ENCODE measurements at regions not wholly inside any gene's neighbourhood (a gene's known extent, or its start where the extent isn't known, plus 50 kb on each side); places are given as distances from the start of the nearest gene placed in this dataset.

DNA sequence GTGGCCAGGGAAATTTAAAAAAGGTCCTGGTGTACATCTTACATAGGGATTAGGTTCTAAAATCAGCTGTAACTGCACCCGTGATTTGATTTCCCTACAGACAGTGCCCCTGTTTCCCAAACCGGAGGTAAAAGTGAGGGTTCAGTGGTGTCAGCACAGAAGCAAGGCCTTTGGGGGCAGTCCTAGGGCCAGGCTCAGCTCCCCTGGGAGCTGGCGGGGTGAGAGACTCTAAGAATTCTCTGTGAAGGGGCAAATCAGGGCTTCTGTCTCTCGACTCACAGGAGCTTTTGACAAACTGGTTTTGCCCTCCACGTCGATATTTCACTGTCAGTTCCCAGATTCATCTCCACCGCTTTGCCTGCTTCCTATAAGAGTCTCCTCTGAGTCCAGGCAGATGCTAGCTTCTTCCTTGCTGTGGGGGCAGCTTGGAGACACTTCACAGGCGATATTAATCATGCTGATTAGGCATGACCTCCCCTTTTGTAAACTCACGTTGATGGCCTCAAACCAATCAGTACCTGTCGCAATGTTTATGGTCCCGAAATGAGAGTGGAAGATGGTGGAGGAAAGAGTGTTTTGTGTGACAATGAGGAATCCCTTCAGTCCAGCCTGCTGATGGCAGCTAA, 234.2 kb upstream of the TOX3 start:
- CTCF ChIA-PET: no interaction called here
- no peak overlapping the region for H3K4me3 ChIP-seq (ENCODE audit: low read depth, low read length)
- POLR2A ChIA-PET: no interaction called here
- no peak for DNase-seq (ENCODE audit: low read depth, low spot score)
- TF ChIP-seq, protein P1, sequence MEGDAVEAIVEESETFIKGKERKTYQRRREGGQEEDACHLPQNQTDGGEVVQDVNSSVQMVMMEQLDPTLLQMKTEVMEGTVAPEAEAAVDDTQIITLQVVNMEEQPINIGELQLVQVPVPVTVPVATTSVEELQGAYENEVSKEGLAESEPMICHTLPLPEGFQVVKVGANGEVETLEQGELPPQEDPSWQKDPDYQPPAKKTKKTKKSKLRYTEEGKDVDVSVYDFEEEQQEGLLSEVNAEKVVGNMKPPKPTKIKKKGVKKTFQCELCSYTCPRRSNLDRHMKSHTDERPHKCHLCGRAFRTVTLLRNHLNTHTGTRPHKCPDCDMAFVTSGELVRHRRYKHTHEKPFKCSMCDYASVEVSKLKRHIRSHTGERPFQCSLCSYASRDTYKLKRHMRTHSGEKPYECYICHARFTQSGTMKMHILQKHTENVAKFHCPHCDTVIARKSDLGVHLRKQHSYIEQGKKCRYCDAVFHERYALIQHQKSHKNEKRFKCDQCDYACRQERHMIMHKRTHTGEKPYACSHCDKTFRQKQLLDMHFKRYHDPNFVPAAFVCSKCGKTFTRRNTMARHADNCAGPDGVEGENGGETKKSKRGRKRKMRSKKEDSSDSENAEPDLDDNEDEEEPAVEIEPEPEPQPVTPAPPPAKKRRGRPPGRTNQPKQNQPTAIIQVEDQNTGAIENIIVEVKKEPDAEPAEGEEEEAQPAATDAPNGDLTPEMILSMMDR (IDR thresholded peaks at IDR 0.05; ENCODE audit: insufficient read depth, low read length, missing control alignments): no peak

- ChIA-PET CTCF (no interaction called here), POLR2A (no interaction called here)
- H3K4me3 ChIP-seq (ENCODE audit: low read depth, low read length): no peak overlapping the region
- no peak for DNase-seq (ENCODE audit: low read depth, low spot score)
- TF ChIP-seq, protein P1 (IDR thresholded peaks at IDR 0.05; ENCODE audit: insufficient read depth, low read length, missing control alignments): no peak
Measured at GRCh38 chr16:52773026-52773425, 226.1 kb upstream of the TOX3 start.

GRCh38 chr16:52770828-52771227, 223.9 kb upstream of the TOX3 start:
- DNase-seq (ENCODE audit: low read depth, low spot score): no peak
- TF ChIP-seq, protein P1 (IDR thresholded peaks at IDR 0.05; ENCODE audit: insufficient read depth, low read length, missing control alignments): no peak
- ChIA-PET POLR2A (no interaction called here), CTCF (no interaction called here)
- H3K4me3 ChIP-seq (ENCODE audit: low read depth, low read length): no peak overlapping the region

DNA sequence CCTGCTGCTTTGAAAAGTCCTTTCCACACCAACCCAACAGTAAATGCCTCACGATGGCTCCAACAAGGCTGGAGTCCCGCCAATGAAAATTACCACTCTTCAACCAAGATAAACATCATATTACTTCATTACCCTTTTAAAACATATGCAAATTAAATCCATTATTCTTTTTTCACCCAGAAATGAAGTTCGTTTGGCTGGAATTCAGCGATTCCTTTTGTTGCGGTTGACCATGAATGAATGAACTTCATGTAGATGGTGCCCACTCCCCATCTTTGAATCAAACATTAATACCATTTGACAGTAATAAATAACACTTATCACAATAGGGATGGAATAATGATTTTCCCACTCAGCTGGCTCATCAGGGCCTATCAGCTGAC, 211.5 kb upstream of the TOX3 start:
- ChIA-PET POLR2A (no interaction called here), CTCF (no interaction called here)
- no peak overlapping the region for H3K4me3 ChIP-seq (ENCODE audit: low read depth, low read length)
- DNase-seq (ENCODE audit: low read depth, low spot score): no peak
- TF ChIP-seq, protein P1 (IDR thresholded peaks at IDR 0.05; ENCODE audit: insufficient read depth, low read length, missing control alignments): no peak

GRCh38 chr16:52757746-52758472, 211.0 kb upstream of the TOX3 start:
- POLR2A ChIA-PET: no interaction called here
- TF ChIP-seq, protein P1 (IDR thresholded peaks at IDR 0.05; ENCODE audit: insufficient read depth, low read length, missing control alignments): no peak
- DNase-seq (ENCODE audit: low read depth, low spot score): no peak

GRCh38 chr16:52756812-52757517, 210.0 kb upstream of the TOX3 start:
- no peak overlapping the region for H3K4me3 ChIP-seq (ENCODE audit: low read depth, low read length)
- DNase-seq (ENCODE audit: low read depth, low spot score): no peak
- TF ChIP-seq, protein P1 (IDR thresholded peaks at IDR 0.05; ENCODE audit: insufficient read depth, low read length, missing control alignments): no peak
- POLR2A ChIA-PET: no interaction called here
- CTCF ChIA-PET: no interaction called here

More at GRCh38 chr16:52757746-52758472, 211.0 kb upstream of the TOX3 start:
- no peak overlapping the region for H3K4me3 ChIP-seq (ENCODE audit: low read depth, low read length)
- CTCF ChIA-PET: no interaction called here
